Neural crest cell (in vitro differentiated cells): ENCODE measurements at regions not wholly inside any gene's neighbourhood (a gene's known extent, or its start where the extent isn't known, plus 50 kb on each side); places are given as distances from the start of the nearest gene placed in this dataset.

Experiments used
- DNase-seq: peaks from one replicate; pipeline ENCODE4 v3.0.0; 2021; ENCODE audit warnings: low read depth, mixed read lengths, low spot score
- H3K27ac Mint-ChIP-seq: one replicate; pipeline ENCODE4 v1.8.0; 2021; ENCODE audit warnings: mild to moderate bottlenecking, mixed read lengths; ENCODE audit not compliant: unreplicated experiment
- H3K27me3 Mint-ChIP-seq: 2 replicates; pipeline ENCODE4 v1.8.0; 2021; ENCODE audit warnings: low read depth, mild to moderate bottlenecking, mixed read lengths
- H3K36me3 Mint-ChIP-seq: 2 replicates; pipeline ENCODE4 v1.8.0; 2021; ENCODE audit warnings: low read depth, mild to moderate bottlenecking, mixed read lengths
- H3K4me1 Mint-ChIP-seq: 2 replicates; pipeline ENCODE4 v1.8.0; 2021; ENCODE audit warnings: mixed read lengths
- H3K4me3 Mint-ChIP-seq: one replicate; pipeline ENCODE4 v1.8.0; 2021; ENCODE audit warnings: mild to moderate bottlenecking, mixed read lengths
- H3K9me3 Mint-ChIP-seq: 2 replicates; pipeline ENCODE4 v1.8.0; 2021; ENCODE audit warnings: mixed read lengths
- TF ChIP-seq, protein P1 (sequence below): fragments of 200-600 bp; sonication (generic); conservative IDR thresholded peaks from 2 replicates; pipeline ENCODE4 v1.5.0; 2021; ENCODE audit warnings: antibody characterized with exemption, mild to moderate bottlenecking

DNA sequence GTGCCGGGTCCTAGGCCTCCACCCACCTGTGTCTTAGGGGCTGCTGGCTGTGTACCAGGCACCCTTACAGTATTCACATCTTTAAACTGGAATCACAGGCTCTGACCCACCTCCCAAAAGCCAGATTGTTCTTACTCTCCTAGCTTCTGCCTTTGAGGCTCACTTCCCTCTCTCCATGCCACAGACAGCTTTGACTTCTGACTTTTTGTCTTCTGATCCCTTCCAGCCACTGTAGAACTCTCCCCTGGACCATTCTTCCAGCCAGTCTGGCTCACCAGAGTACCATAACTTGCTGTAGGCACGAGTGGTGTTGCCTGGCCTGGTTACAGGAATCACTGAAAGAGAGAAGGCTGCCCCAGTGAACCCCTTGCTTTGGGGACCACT lies 58.1 kb upstream of the STUM start:
- Mint-ChIP-seq H3K36me3 (no peaks in the 10 kb centered on the region), H3K4me1 (no peaks in the 10 kb centered on the region), H3K9me3 (no peaks in the 10 kb centered on the region), H3K27me3 (peaks cover 11% of the 10 kb centered on the region), H3K27ac (no peak overlapping the region), H3K4me3 (no peak overlapping the region)
- DNase-seq: no peak
- TF ChIP-seq, protein P1, sequence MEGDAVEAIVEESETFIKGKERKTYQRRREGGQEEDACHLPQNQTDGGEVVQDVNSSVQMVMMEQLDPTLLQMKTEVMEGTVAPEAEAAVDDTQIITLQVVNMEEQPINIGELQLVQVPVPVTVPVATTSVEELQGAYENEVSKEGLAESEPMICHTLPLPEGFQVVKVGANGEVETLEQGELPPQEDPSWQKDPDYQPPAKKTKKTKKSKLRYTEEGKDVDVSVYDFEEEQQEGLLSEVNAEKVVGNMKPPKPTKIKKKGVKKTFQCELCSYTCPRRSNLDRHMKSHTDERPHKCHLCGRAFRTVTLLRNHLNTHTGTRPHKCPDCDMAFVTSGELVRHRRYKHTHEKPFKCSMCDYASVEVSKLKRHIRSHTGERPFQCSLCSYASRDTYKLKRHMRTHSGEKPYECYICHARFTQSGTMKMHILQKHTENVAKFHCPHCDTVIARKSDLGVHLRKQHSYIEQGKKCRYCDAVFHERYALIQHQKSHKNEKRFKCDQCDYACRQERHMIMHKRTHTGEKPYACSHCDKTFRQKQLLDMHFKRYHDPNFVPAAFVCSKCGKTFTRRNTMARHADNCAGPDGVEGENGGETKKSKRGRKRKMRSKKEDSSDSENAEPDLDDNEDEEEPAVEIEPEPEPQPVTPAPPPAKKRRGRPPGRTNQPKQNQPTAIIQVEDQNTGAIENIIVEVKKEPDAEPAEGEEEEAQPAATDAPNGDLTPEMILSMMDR: no peak

DNA sequence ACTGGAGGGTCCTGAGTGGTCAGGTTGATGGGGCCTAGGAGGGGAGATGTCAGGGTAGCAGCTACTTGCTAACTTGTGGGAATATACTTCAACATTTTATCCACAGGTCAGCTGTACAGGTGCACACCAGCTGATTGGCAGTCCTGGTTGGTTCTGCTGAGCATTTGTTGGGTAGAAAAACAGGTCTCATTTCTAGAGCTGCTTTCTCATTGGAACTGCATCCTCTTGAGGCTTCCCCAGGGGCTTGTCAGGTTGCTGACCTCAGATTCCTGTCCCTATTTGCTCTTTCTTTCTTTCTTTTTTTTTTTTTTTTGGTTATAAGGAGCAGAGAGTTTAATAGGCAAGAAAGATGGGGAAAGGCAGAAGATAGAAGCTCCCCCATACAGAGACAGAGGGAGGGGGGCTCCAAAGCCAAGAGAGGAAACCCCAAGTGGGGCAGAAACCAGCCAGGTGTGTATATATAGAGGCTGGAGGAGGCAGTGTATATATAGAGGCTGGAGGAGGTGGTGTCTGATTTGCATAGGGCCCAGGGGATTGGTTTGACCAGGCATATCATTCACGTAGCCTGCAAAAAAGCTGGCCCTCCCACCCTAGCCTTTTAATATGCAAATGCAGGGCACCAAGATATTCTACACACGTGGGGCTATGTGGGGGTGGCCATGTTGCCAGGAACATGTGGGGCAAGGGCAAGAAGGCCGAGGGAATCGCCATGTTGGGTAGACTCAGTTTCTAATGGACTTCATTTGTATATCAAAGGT lies 57.3 kb upstream of the STUM start:
- no peak overlapping the region for H3K4me3 Mint-ChIP-seq
- H3K27me3 Mint-ChIP-seq: peaks cover 8% of the 10 kb centered on the region
- H3K9me3 Mint-ChIP-seq: no peaks in the 10 kb centered on the region
- H3K27ac Mint-ChIP-seq: no peak overlapping the region
- no peak for DNase-seq
- TF ChIP-seq, protein P1: no peak
- no peaks in the 10 kb centered on the region for H3K4me1 Mint-ChIP-seq
- no peaks in the 10 kb centered on the region for H3K36me3 Mint-ChIP-seq

DNA sequence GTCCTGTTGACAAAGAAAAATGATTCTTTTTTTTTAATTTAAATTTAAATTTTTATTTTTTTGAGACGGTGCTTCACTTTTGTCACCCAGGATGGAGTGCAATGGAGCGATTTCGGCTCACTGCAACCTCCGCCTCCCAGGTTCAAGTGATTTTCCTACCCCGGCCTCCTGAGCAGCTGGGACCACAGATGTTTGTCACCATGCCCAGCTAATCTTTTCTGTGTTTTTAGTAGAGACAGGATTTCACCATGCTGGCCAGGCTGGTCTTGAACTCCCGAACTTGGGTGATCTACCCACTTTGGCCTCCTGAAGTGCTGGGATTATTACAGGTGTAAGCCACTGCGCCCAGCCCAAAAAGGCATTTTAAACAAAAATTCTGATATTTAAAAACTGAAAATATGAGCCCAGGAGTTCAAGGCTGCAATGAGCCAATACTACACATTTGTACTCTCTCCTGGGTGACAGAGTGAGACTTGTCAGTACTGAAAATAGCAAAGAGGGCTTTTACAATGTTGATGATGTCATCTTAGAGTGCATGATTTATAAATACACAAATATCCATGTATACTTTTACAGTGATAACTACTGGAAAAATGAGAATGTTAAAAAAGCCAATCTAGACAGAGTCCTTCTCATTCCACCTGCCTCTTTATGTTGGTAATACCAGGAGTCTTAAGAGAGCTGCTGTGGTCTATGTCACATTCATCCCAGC lies 56.0 kb upstream of the STUM start:
- Mint-ChIP-seq H3K27ac (no peak overlapping the region), H3K9me3 (no peaks in the 10 kb centered on the region), H3K36me3 (no peaks in the 10 kb centered on the region), H3K4me3 (no peak overlapping the region), H3K27me3 (peaks cover 6% of the 10 kb centered on the region), H3K4me1 (no peaks in the 10 kb centered on the region)
- no peak for DNase-seq
- TF ChIP-seq, protein P1: no peak

DNA sequence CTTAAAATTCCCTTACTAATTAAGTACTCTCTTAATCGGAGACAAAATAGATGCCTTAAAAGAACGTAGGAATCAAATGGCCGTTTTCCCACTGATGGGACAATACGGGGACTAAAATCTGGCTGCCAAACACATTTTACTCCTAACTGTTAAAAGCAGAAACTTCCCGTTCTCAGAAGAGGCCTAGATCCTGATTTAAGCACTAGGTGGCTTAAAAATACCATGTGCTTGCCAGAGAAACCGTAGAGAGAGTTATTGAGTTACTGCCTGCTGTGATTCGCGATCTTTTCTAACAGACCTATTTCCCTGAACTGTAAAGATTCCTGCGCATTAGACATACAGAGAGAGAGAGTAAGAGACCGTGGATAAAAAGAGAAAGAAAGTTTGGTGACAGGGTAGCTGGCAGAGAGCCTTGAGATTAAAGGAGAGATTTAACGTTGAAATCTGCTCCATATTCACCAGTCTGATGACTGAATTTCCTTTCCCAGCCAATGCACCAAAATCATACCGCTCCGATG lies 54.4 kb upstream of the STUM start:
- H3K27me3 Mint-ChIP-seq: peaks cover 6% of the 10 kb centered on the region
- no peak overlapping the region for H3K27ac Mint-ChIP-seq
- DNase-seq: no peak
- TF ChIP-seq, protein P1: no peak
- no peaks in the 10 kb centered on the region for H3K36me3 Mint-ChIP-seq
- no peak overlapping the region for H3K4me3 Mint-ChIP-seq
- no peaks in the 10 kb centered on the region for H3K4me1 Mint-ChIP-seq
- H3K9me3 Mint-ChIP-seq: no peaks in the 10 kb centered on the region

DNA sequence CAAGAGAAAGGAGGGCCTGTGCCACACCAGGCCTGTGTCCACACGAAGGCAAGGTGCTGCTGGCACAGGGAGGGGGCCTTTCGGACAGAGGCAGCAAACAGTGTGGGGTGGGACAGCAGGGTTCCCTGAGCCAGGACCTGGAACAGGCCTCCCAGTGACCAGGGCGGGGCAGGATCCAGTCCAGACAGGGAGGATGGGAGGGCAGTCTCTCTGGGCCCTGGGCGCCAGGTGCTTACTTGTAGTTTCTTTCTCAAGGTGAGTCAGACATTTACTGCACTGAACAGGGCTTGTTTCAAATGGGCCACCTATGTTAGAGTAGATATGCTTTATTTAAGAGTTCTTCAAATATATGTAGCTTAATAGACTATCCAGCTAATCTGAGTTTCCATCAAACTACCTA lies 52.8 kb upstream of the STUM start:
- H3K36me3 Mint-ChIP-seq: no peaks in the 10 kb centered on the region
- H3K9me3 Mint-ChIP-seq: no peaks in the 10 kb centered on the region
- peaks cover 9% of the 10 kb centered on the region for H3K27me3 Mint-ChIP-seq
- DNase-seq: no peak
- H3K27ac Mint-ChIP-seq: no peak overlapping the region
- H3K4me3 Mint-ChIP-seq: no peak overlapping the region
- TF ChIP-seq, protein P1: no peak
- no peaks in the 10 kb centered on the region for H3K4me1 Mint-ChIP-seq
